ENCODE measurements at regions not wholly inside any gene's neighbourhood (a gene's known extent, or its start where the extent isn't known, plus 50 kb on each side); places are given as distances from the start of the nearest gene placed in this dataset.

DNA sequence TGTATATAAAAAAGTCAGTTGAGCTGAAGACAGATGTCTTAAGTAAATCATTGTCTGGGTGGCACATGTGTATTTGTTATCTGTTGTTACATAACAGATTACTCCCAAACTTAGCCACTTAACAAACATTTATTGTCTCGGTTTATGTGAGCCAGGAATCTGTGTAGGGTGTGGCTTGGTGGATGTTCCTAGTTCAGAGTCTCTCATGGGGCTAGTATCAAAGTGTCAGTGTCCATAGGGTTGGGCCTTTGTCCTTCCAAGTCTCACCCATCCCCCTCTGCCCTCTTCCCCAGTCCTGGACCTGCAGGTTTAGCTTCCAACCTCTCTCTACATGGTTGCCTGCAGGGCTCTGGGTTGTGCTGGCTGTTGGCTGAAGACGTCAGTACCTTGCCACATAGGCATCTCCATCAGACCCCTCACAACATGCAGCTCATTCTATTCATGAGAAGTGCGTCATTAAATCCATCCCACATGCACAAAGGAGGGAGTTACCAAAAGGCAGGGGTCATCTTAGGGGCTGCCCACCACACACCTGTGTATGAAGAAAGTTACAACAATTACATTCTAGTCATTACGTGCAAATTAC, 127.5 kb downstream of the HS3ST1 start:
- WGBS: 95% methylated on average over 3 of the region's 4 CpGs
- 0 out of 2 replicates have a peak, but pooled peaks cover 2% of the 10 kb centered on the region for H3K4me1 ChIP-seq (ENCODE audit: insufficient read depth, low read length)
- no peak overlapping the region for H3K27ac ChIP-seq (ENCODE audit: low read depth, low read length)
- no peaks in the 10 kb centered on the region for H3K9me3 ChIP-seq (ENCODE audit: insufficient read depth, low read depth, low read length)
- no peaks in the 10 kb centered on the region for H3K36me3 ChIP-seq (ENCODE audit: insufficient read depth, low read length)
- no peak overlapping the region for H3K9ac ChIP-seq (ENCODE audit: low read depth, low read length)
- H3K4me3 ChIP-seq (ENCODE audit: low read length): no peak overlapping the region
- H3K27me3 ChIP-seq (ENCODE audit: insufficient read depth, low read length): no peaks in the 10 kb centered on the region

GRCh38 chr4:11299836-11300235, 128.9 kb downstream of the HS3ST1 start:
- H3K4me1 ChIP-seq (ENCODE audit: insufficient read depth, low read length): 0 out of 2 replicates have a peak, but pooled peaks cover 2% of the 10 kb centered on the region
- H3K36me3 ChIP-seq (ENCODE audit: insufficient read depth, low read length): no peaks in the 10 kb centered on the region
- H3K27me3 ChIP-seq (ENCODE audit: insufficient read depth, low read length): no peaks in the 10 kb centered on the region
- H3K9me3 ChIP-seq (ENCODE audit: insufficient read depth, low read depth, low read length): no peaks in the 10 kb centered on the region
- 88% methylated on average over 4 of the region's 5 CpGs for WGBS
- H3K4me3 ChIP-seq (ENCODE audit: low read length): no peak overlapping the region
- H3K9ac ChIP-seq (ENCODE audit: low read depth, low read length): no peak overlapping the region
- H3K27ac ChIP-seq (ENCODE audit: low read depth, low read length): no peak overlapping the region

DNA sequence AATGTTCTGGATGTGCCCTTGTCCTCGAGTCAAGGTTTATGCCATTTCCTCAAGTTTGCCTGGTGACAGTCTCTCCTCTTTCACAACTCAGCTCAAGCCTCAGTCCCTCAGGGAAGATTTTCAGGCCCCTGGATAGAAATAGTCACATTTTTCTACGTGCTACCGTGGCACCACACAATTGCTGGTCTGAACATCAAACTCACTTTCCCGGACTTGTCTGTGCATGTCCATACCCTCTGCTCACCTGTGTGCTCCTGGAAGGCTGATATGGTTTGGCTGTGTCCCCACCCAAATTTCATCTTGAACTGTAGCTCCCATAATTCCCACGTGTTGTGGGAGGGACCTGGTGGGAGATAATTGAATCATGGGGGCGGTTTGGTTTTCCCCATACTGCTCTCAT, 129.7 kb downstream of the HS3ST1 start:
- H3K4me3 ChIP-seq (ENCODE audit: low read length): no peak overlapping the region
- H3K4me1 ChIP-seq (ENCODE audit: insufficient read depth, low read length): 0 out of 2 replicates have a peak, but pooled peaks cover 2% of the 10 kb centered on the region
- no peak overlapping the region for H3K27ac ChIP-seq (ENCODE audit: low read depth, low read length)
- H3K27me3 ChIP-seq (ENCODE audit: insufficient read depth, low read length): no peaks in the 10 kb centered on the region
- WGBS: 93% methylated on average over 6 of the region's 6 CpGs
- H3K9ac ChIP-seq (ENCODE audit: low read depth, low read length): no peak overlapping the region
- no peaks in the 10 kb centered on the region for H3K9me3 ChIP-seq (ENCODE audit: insufficient read depth, low read depth, low read length)
- H3K36me3 ChIP-seq (ENCODE audit: insufficient read depth, low read length): no peaks in the 10 kb centered on the region

DNA sequence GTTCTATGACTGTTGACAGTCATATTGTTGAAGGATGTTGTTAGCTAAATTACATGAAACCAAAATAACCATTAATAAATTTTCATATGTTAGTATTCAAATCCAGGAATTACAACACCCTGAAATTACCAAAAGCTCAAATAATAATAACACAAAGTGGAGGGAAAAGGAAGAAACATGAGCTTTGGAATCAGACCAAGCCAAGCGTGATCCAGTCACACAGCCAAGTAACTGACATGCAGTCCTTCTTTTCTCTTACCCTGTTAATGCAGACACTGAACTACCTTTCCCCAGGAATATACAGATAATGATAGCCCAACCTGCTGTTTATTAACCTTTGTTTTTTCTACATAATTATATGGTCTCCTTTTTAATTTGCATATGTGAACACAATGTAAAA, 130.2 kb downstream of the HS3ST1 start:
- 0 out of 2 replicates have a peak, but pooled peaks cover 2% of the 10 kb centered on the region for H3K4me1 ChIP-seq (ENCODE audit: insufficient read depth, low read length)
- no peaks in the 10 kb centered on the region for H3K9me3 ChIP-seq (ENCODE audit: insufficient read depth, low read depth, low read length)
- H3K27me3 ChIP-seq (ENCODE audit: insufficient read depth, low read length): no peaks in the 10 kb centered on the region
- no peak overlapping the region for H3K4me3 ChIP-seq (ENCODE audit: low read length)
- WGBS: 96% methylated on average over 1 of the region's 1 CpG
- H3K27ac ChIP-seq (ENCODE audit: low read depth, low read length): no peak overlapping the region
- H3K9ac ChIP-seq (ENCODE audit: low read depth, low read length): no peak overlapping the region
- no peaks in the 10 kb centered on the region for H3K36me3 ChIP-seq (ENCODE audit: insufficient read depth, low read length)

GRCh38 chr4:11297627-11298026, 131.1 kb downstream of the HS3ST1 start:
- no peak overlapping the region for H3K9ac ChIP-seq (ENCODE audit: low read depth, low read length)
- no peak overlapping the region for H3K4me3 ChIP-seq (ENCODE audit: low read length)
- H3K27ac ChIP-seq (ENCODE audit: low read depth, low read length): no peak overlapping the region
- H3K9me3 ChIP-seq (ENCODE audit: insufficient read depth, low read depth, low read length): no peaks in the 10 kb centered on the region
- 90% methylated on average over 2 of the region's 3 CpGs for WGBS
- no peaks in the 10 kb centered on the region for H3K36me3 ChIP-seq (ENCODE audit: insufficient read depth, low read length)
- no peaks in the 10 kb centered on the region for H3K27me3 ChIP-seq (ENCODE audit: insufficient read depth, low read length)
- 0 out of 2 replicates have a peak, but pooled peaks cover 2% of the 10 kb centered on the region for H3K4me1 ChIP-seq (ENCODE audit: insufficient read depth, low read length)

GRCh38 chr4:11297201-11297600, 131.5 kb downstream of the HS3ST1 start:
- Histone ChIP-seq H3K4me3 (ENCODE audit: low read length) (no peak overlapping the region), H3K9me3 (ENCODE audit: insufficient read depth, low read depth, low read length) (no peaks in the 10 kb centered on the region), H3K9ac (ENCODE audit: low read depth, low read length) (no peak overlapping the region), H3K36me3 (ENCODE audit: insufficient read depth, low read length) (no peaks in the 10 kb centered on the region), H3K4me1 (ENCODE audit: insufficient read depth, low read length) (no peaks in the 10 kb centered on the region), H3K27ac (ENCODE audit: low read depth, low read length) (no peak overlapping the region), H3K27me3 (ENCODE audit: insufficient read depth, low read length) (no peaks in the 10 kb centered on the region)
- WGBS: 91% methylated on average over 4 of the region's 4 CpGs

DNA sequence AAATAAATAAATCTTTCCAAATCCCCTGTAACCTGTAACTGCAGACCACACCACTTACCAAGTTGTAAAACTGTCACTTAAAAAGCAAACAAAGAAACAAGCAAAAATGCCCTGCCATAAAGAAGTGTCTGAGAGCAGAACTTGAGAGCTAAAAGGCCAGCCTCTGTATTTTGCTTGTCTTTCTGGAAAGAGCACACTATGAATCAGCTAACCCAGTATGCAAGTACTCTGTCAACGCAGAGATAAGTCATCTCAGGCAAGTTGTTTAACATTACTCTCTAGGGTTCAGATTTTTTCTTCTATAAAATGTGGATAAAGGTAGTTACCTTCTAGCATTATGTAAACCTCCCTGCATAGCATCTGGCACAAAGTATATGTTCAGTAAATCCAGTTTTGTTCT, 134.8 kb downstream of the HS3ST1 start:
- no peaks in the 10 kb centered on the region for H3K4me1 ChIP-seq (ENCODE audit: insufficient read depth, low read length)
- no peak overlapping the region for H3K27ac ChIP-seq (ENCODE audit: low read depth, low read length)
- WGBS: 89% methylated on average over 1 of the region's 1 CpG
- no peaks in the 10 kb centered on the region for H3K9me3 ChIP-seq (ENCODE audit: insufficient read depth, low read depth, low read length)
- H3K4me3 ChIP-seq (ENCODE audit: low read length): no peak overlapping the region
- H3K9ac ChIP-seq (ENCODE audit: low read depth, low read length): no peak overlapping the region
- no peaks in the 10 kb centered on the region for H3K36me3 ChIP-seq (ENCODE audit: insufficient read depth, low read length)
- H3K27me3 ChIP-seq (ENCODE audit: insufficient read depth, low read length): no peaks in the 10 kb centered on the region

GRCh38 chr4:11287055-11287454, 141.6 kb downstream of the HS3ST1 start:
- 95% methylated on average over 2 of the region's 2 CpGs for WGBS
- no peaks in the 10 kb centered on the region for H3K27me3 ChIP-seq (ENCODE audit: insufficient read depth, low read length)
- no peaks in the 10 kb centered on the region for H3K4me1 ChIP-seq (ENCODE audit: insufficient read depth, low read length)
- H3K36me3 ChIP-seq (ENCODE audit: insufficient read depth, low read length): no peaks in the 10 kb centered on the region
- no peak overlapping the region for H3K27ac ChIP-seq (ENCODE audit: low read depth, low read length)
- peaks cover 7% of the 10 kb centered on the region for H3K9me3 ChIP-seq (ENCODE audit: insufficient read depth, low read depth, low read length)
- no peak overlapping the region for H3K9ac ChIP-seq (ENCODE audit: low read depth, low read length)
- no peak overlapping the region for H3K4me3 ChIP-seq (ENCODE audit: low read length)

DNA sequence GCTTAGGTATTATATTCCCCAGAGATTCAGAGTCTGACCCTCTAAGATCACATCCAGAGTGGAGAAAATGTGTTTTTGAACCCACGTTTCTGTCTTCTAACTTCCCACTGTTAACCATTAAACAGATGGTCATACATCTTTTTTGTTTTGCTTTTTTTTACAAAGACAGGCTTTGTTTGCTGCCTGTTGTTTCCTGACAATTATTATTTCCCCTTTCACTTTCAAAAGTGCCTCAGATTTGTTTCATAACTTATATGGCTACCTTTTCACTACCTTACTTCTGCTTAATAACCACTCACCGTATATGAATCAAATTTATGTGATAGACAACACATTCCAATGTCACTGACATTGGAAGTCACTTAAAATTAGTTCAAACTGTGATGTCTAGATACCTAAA, 142.2 kb downstream of the HS3ST1 start:
- whole genome bisulfite sequencing: 95% methylated on average over 2 of the region's 2 CpGs
- H3K4me1 ChIP-seq (ENCODE audit: insufficient read depth, low read length): no peaks in the 10 kb centered on the region
- H3K27ac ChIP-seq (ENCODE audit: low read depth, low read length): no peak overlapping the region
- no peak overlapping the region for H3K9ac ChIP-seq (ENCODE audit: low read depth, low read length)
- peaks cover 7% of the 10 kb centered on the region for H3K9me3 ChIP-seq (ENCODE audit: insufficient read depth, low read depth, low read length)
- H3K27me3 ChIP-seq (ENCODE audit: insufficient read depth, low read length): no peaks in the 10 kb centered on the region
- no peaks in the 10 kb centered on the region for H3K36me3 ChIP-seq (ENCODE audit: insufficient read depth, low read length)
- no peak overlapping the region for H3K4me3 ChIP-seq (ENCODE audit: low read length)

DNA sequence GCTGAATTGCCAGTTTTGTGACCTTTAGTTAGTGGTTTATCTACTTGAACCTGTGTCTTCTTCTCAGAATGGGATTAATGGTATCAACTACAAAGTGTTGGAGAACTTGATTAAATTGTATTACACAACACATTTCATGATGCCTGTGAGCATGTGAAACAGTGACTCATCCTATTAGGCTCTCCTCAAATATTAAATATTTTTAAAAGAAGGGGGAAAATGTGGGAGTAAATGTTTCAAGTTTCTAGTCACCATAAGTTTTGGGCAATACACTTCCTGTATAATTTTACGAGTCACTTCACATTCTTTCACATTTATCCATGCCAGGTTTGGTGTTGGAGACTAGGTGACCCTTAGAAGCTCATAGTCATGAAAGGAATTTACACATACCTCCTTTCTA, 147.0 kb downstream of the HS3ST1 start:
- WGBS: 100% methylated on average over 1 of the region's 1 CpG
- Histone ChIP-seq H3K9ac (ENCODE audit: low read depth, low read length) (no peak overlapping the region), H3K4me3 (ENCODE audit: low read length) (no peak overlapping the region), H3K27me3 (ENCODE audit: insufficient read depth, low read length) (no peaks in the 10 kb centered on the region), H3K36me3 (ENCODE audit: insufficient read depth, low read length) (no peaks in the 10 kb centered on the region), H3K27ac (ENCODE audit: low read depth, low read length) (no peak overlapping the region), H3K4me1 (ENCODE audit: insufficient read depth, low read length) (no peaks in the 10 kb centered on the region), H3K9me3 (ENCODE audit: insufficient read depth, low read depth, low read length) (peaks cover 7% of the 10 kb centered on the region)

DNA sequence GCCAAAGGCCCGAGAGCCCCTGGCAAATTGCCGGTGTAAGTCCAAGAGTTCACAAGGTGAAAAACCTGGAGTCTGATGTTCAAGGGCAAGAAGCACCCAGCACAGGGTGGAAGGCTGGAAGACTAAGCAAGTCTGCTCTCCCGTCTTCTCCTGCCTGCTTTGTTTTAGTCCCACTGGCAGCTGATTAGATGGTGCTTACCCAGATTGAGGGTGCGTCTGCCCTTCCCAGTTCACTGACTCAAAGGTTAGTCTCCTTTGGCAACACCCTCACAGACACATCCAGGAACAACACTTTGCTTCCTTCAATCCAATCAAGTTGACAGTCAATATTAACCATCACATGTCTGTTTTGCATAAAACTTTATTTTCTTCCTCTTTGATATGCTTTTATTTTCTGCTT, 157.4 kb downstream of the HS3ST1 start:
- no peaks in the 10 kb centered on the region for H3K4me1 ChIP-seq (ENCODE audit: insufficient read depth, low read length)
- no peak overlapping the region for H3K27ac ChIP-seq (ENCODE audit: low read depth, low read length)
- 82% methylated on average over 4 of the region's 4 CpGs for WGBS
- no peak overlapping the region for H3K9ac ChIP-seq (ENCODE audit: low read depth, low read length)
- no peak overlapping the region for H3K4me3 ChIP-seq (ENCODE audit: low read length)
- no peaks in the 10 kb centered on the region for H3K36me3 ChIP-seq (ENCODE audit: insufficient read depth, low read length)
- no peaks in the 10 kb centered on the region for H3K9me3 ChIP-seq (ENCODE audit: insufficient read depth, low read depth, low read length)
- H3K27me3 ChIP-seq (ENCODE audit: insufficient read depth, low read length): no peaks in the 10 kb centered on the region

DNA sequence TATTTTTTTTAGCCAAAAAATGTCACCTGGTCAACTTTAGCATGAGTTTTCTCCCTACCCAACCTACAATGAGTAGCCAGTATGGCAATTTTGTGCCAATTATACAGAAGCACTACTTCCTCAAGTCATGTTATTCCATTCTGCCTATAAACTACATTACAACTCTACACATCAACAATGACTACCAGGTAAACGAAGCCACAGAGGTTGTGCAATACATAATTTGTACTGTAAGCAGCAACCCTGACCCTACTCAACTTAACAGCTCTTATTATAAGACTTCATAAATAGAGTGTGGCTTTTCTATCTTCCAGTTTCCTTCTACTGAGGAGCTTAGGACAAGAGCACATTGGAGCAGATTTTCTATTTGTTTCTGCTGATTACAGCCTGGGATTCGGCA, 160.5 kb downstream of the HS3ST1 start:
- H3K27ac ChIP-seq (ENCODE audit: low read depth, low read length): no peak overlapping the region
- no peaks in the 10 kb centered on the region for H3K27me3 ChIP-seq (ENCODE audit: insufficient read depth, low read length)
- H3K9ac ChIP-seq (ENCODE audit: low read depth, low read length): no peak overlapping the region
- peaks cover 10% of the 10 kb centered on the region for H3K4me1 ChIP-seq (ENCODE audit: insufficient read depth, low read length)
- no peak overlapping the region for H3K4me3 ChIP-seq (ENCODE audit: low read length)
- 96% methylated on average over 2 of the region's 2 CpGs for WGBS
- no peaks in the 10 kb centered on the region for H3K36me3 ChIP-seq (ENCODE audit: insufficient read depth, low read length)
- H3K9me3 ChIP-seq (ENCODE audit: insufficient read depth, low read depth, low read length): no peaks in the 10 kb centered on the region
